ENCODE measurements at regions not wholly inside any gene's neighbourhood (a gene's known extent, or its start where the extent isn't known, plus 50 kb on each side); places are given as distances from the start of the nearest gene placed in this dataset.

DNA sequence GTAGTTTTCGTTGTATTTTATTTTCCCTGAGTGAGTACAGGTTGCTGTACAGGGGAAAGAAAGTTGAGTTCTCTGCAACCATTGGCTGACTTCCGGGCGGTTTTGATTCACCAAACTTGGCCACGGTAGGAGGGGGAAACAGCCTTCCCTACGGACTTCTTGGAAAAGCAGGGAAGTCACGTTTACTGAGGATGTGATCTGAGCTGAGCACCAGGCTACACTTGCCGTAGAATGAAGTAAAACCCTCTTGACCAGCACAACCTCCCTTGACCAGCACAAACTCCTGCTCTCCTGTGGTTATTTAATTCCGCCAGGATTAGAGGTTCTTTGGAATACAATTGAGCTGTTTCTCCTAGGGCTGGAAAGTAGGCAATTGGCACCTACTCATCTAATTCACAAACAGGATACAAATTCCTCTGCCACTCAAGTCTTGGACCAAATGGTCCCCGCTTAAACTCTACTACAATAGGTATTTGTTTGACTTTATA, 242.0 kb upstream of the RBFOX1 start:
- DNase-seq: no peak

DNA sequence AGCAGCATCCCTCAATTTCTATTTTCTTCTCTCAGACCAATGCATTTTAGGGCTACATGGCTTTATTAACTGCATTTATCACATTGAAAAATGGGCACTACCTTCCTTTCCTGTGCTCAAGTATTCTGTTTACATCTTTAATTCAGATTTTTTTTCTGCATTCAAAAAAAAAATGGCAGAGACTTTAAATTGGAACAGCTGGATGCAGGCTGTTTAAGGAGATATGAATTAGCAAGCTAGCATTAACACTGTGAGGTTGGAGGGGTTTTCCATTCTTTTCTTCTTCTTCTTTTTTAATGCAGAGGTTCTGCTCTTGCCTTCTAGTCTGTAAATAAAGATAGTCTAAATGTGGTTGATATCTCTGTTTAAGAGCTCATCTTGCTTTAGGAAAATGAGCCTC, 242.9 kb upstream of the RBFOX1 start:
- no peak for DNase-seq

DNA sequence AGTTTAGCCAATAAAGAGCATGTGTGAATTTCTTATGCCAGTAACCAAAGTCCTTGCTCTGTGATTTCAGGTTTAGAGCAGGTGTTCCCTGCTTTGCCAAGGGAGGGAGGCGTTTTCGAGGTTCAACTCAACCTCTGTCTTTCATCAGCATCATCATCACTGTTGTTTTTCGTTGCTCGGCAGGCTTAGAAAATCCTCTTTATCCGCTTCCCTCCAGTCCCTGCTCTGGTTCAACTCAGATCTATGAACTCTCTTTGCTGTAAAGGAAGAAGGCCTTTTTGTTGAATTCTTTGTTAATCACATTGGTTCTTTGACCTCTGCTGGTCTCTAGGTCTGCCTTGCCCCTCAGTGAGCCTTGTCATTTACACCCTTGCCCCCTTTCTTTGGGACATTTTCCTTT, 243.9 kb upstream of the RBFOX1 start:
- no peak for DNase-seq

DNA sequence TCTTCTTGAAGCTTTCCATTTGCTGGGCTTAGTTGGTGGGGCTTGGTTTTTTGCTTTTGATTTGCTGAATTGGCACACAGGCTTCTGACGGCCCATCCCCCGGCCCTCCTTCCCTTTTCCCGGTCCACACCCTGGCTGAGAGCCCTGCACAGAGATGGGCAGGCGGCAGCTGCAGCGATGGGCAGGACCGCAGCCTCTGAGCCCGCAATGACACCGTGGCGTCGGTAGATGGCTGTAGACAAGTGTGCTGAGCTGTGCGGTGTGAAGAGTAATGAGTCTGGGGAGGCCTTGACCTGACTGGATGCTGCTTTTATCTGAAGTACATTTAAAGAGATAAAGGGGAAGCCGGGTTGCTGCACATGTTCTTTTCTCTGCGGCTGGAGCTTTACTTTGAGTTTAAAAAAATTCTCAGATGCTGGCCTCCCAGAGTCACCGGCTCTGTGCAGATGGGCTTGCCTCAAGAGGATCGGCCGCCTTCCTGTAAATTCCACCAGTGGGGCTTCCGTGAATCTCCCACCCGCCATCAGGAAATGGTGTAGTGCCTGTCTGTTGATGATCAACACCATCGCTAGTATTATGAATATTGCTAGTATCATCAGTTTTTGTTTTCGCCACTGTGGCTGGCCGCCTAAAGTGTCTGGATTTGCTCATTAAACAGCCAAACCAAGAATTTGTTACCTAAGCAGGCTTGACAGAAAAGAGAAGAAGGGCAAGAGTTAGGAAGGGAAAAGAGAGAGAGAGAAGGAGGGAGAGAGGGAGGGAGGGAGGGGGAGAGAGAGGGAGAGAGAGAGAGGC, 245.6 kb upstream of the RBFOX1 start:
- no peak for DNase-seq

DNA sequence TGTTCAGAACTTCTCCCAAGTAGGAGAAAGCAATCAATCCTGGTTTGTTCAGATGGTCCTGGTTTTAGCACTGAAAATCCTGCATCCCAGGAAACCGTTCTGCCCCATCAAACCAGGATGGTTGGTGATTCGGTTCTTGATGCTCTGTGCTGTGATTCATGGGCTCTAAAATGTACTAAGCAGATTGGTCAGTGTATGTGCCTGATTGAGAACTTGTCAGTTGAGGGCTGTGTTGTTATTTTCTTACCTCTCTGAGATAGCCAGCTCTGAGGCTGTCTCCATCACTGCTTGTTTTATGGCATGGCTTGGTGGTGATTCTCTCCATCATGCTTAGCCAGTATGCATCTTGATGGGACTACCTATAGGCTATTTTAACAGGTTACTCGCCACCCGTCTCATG, 246.9 kb upstream of the RBFOX1 start:
- DNase-seq: no peak

DNA sequence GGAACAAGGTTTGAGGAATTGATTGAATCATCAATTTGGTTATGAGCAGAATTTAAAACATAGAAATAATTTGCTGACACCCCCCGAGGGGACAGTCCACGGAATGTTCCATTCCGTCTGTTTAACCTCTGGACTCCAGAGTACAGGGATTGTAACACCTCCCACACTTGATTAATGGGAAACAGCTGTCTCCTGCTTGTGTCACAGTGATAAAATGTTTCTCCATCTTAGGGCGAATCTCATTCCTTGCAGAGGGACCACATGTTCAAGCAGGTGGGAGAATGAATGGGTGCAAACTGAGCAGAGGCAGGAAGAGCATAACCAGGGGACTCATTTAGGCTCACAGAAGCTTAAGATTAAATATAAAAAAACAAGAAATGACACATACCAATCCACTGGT, 249.5 kb upstream of the RBFOX1 start:
- no peak for DNase-seq

DNA sequence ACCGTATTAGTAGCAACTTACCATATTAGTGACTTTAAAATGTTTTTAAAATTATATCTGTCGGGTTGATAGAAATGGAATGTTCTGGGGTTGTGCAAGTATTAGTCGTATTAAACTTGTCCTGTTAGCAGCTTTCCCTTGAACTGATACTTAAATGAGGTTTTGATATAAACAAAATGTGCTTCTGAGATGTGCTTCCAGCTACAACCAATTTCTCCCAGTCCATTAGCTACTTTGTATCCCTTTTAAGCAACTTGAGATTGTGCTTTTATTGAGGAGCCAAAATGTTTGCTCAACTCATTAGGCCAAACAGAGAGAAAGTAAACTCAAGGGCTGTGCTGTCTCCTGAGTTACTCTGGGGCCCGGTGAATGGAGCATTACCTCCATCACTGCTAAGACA, 255.0 kb upstream of the RBFOX1 start:
- DNase-seq: no peak

DNA sequence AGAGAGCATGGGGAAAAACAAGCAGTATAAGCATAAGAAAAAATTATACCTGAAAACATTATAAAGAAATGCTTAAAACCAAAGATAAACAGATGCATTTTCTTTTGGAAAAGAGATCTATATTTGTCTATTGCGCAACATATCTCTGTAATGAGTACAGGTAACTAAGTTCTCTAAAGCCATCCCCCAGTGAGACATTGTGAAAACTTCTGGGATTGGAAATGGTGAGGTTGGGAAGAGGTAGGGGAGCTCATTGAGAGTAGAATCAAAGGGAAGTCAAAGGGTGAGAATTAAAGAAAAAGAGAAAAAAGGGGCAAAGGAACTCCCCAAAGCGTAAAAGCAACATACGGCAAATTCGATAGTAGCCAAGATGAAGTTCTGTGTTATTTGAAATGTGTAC, 257.9 kb upstream of the RBFOX1 start:
- DNase-seq: no peak

DNA sequence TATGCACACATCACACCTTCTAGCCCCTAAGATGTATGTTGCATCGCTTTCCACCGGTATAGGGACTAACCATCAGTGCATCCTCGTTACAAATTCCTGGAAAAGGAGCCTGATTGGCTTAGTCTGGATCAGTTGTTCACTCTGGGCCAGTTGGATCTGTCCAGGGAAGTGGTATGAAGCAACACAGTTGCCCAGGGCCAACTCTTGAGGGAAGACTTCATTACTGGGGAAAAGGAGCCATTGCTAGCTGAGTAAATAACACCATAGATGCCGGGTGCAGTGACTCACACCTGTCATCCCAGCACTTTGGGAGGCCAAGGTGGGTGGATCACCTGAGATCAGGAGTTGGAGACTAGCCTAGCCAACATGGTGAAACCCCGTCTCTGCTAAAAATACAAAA, 275.2 kb upstream of the RBFOX1 start:
- no peak for DNase-seq

DNA sequence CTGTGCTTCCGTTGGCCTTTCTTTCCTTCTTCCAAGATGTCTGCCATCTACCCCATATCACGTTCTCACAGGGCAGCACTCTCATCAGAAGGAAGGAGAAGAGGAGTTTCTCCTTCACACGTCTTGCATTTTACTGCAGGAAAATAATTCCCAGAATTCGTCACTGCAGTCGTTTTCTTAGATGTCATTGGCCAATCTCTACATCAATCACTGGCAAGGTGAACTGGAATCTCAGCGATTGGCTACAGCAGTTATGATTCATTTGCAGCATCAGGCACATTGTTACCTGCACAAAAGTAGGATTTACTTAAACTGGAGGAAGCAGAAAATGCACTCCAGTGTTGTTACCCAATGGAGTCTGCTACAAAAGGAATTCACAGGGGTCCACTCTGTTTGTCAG, 277.2 kb upstream of the RBFOX1 start:
- DNase-seq: no peak

DNA sequence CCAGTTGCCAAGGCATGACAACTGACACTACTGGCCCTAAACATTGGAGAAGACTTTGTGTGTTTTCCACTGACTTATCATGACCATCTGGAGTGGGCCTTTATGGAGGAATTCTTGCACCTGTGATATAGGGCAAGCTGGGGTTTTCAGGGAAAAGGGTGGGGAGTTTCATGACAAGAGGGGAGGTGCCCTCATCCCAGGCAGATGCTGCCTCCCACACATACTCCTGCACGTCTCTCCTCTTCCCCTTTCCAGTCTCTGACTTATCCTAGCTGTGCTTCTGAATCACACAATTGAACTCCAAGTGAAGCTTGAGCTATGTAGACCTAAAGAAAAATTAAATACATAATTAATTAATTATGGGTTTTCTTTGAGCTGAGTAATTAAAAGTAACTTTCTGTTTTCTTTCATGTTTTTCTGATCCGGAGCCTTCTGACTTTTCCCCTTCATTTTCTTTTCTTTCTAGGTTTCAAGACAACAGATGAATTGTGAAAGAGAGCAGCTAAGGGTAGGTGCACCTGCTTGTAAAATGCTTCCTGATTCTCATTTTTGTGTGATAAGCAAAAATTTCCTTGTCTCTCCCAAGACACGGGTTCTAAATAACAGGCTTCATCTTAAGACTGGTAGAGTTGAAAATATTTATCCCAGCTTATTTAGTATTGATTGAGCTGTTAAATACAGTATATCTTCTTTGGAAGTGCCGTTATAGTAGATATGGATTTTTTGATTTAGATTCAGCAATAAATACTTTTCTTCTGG, 280.9 kb upstream of the RBFOX1 start:
- DNase-seq: no peak

DNA sequence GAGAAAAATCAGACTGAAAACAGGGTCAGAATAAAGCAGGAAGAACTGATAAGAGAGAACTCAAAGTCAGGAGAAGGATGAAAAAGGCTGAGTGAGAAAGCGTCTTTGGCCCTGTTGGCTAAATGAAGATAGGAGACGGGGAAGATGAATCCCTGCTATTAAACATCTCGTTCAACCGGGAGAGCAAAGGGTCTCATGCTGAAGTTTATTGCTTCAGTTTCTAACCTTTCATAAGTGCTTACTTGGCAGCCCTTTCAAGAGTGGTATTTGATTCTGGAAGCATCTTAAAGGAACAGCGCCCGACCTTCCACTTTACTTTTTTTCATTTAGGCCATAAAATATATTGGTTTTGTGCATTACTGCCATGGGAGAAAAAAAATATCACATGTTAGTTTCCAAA, 288.3 kb upstream of the RBFOX1 start:
- no peak for DNase-seq

DNA sequence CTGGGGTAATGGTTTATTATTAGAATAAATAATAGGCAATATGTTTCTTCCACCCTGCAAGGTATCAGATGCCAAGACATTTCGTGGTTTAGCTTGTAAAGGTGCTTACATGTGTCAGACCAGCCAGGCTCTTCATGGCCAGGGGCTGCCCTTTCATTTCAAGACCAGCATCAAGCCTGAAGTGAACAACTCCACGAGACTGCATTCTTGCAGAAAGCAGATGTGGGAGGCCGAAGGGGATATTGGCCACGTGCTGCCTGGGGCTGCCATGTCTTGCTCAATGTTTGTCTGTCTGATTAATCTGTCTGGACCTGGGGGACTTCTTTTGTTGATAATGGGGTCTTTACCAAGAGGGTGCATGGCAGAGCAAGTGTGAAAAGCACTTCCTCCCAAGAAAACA, 294.2 kb upstream of the RBFOX1 start:
- DNase-seq: no peak

DNA sequence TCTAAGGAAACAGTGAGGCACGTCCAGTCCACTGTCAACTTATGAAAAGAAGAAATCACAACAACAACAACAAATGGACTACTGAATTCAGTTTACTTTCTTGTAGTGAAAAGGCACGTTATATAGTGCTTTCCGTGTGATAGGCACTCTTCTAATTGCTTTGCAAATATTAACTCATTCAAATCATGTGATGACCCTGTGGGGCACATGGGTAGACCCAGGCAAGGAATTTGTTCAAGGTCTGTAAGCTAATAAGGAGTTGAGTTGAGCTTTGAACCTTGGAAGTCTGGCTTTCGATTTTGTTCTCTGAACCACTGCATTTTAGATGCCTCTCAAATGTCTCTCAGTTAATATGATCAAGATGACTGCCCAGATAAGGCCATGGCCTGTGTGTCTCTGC, 295.1 kb upstream of the RBFOX1 start:
- no peak for DNase-seq

DNA sequence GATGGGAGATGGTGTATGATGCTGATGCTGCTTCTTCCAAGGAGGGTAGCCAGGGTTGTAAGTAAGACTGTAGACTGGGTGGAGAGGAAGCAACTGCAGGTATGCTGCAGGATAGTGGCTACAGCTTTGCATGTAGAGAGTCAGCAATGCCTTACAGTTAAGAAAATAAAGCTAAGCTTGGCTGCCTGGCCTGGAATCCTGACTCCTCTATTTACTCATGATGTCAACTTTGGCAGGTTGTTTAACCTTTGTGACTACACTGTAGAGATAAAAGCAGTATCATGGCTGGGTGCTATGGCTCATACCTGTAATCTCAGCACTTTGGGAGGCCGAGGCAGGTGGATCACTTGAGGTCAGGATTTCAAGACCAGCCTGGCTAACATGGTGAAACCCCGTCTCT, 301.6 kb upstream of the RBFOX1 start:
- DNase-seq: no peak

DNA sequence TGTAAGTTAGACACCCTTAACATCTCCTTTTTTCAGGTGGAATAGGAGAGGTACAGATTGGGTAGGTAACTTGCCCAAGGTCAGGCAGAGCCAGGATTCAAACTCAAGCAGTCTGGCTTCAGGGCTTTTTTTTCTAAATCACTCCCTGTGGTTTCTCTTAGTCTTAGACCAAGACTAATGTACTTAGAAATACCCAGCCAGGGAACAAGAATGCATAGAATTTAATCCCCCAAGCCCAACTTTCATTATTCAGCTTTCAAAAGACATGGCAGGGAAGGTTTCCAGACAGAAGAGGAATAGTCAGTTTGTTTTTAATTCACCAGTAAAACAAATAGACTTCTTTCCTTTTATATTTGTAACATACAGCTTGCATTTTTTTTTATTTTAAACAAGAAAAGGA, 305.2 kb upstream of the RBFOX1 start:
- DNase-seq: no peak

DNA sequence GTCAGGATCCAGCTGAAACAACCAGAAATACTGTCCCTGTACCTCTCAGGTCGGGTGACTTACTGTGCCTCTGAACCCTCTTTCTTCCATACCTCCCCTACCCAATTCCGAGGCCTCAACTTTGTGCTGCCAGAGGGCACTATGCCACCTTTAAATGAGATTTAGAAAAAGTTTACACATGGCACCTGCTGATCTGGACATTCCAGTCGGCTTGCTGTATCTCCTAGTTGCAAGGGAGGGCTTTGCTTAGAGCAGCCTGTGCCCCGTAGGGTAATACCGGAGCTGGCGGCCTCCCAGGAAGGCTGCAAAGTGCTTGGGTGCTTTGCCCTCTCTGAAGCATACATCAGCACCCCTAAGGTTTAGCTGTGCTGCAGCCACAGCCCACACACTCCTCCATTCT, 306.0 kb upstream of the RBFOX1 start:
- DNase-seq: no peak

DNA sequence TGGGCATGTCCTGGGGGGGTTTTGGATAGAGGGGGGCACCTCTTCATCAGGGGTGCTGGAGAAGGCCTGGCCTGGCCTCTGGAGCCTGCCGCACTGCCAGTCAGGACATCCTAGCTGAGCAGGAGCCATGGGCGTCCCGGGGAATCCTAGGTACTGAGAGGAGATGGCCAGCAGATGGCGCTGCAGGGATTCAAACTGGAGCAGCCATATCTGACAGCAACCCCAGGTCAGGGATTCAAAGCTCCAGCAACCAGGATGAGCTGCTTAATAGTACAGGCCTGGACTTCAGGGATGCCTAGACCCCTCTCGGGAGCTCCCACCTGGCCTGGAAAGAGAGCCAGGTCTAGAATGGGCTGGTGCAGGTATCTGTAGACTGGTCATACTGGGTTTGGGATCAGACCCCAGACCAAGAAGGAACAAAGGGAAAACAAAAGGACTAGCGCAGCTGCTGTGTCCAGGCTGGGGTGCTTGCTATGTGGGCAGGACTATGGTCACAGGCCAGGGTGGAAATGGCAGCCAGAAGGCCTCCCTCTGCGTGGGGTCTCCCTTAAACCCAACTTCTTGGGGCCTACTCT, 306.9 kb upstream of the RBFOX1 start:
- DNase-seq: no peak

DNA sequence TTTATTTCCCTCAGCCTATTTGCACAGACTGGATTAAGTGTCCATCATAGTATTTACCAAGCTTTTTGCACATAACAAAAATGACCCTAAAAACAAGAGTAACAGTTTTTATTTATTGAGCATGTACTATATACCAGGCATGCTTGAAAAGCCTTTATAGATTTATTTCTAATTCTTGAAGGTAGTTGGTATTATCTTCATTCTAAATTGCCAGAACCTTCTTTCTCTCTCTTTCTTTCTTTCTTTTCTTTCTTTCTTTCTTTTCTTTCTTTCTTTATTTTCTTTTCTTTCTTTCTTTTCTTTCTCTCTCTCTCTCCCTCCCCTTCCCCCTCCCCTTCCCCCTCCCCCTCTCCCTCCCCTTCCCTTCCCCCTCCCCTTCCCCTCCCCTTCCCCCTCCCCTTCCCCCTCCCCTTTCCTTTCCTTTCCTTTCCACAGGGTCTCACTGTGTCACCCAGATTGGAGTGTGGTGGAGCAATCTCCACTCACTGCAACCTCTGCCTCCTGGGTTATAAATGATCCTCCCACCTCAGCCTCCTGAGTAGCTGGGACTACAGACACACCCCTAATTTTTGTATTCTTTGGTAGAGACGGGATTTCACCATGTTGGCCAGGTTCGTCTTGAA, 310.9 kb upstream of the RBFOX1 start:
- DNase-seq: no peak

DNA sequence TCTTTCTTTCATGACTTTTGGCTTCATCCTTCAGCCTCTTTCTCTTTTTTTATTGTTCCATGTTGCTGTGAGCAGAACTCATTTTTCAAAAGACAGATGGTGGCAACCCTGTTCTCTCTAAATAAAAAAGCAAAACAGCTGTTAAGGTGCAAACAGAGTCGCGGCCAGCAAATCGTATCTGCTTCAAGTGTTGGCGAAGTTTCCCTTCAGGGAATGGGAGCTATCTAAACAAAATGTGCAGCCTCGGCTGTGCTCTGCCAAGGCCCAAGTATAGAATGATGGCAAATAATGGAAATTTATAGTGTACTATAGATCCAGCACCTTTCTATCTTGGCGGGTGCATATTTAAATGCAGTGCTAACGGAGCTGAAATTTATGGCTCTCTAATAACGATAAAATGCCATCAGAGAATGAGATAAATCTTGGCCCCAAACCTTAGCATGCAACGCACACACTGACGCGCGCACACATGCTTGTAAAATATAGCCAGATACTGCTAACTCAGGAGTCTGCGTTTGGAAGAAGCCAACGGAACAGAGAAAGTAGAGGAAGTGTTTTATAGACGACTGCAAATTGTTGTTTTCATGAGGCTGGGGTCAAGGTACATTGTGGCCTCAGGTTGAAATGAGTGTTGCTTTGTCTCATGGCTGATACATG, 315.5 kb upstream of the RBFOX1 start:
- DNase-seq: no peak

DNA sequence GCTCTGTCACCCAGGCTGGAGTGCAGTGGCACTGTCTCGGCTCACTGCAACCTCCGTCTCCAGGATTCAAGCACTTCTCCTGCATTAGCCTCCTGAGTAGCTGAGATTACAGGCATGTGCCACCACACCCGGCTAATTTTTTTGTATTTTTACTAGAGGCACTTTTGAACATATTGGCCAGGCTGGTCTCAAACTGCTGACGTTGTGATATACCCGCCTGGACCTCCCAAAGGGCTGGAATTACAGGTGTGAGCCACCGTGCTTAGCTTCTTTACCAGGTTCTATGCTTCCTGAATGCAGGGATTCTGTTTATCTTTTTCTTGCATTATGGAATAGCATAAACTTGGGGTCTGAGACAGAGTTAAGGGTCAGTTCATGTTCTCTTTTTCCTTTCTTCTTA, 317.9 kb upstream of the RBFOX1 start:
- DNase-seq: no peak

DNA sequence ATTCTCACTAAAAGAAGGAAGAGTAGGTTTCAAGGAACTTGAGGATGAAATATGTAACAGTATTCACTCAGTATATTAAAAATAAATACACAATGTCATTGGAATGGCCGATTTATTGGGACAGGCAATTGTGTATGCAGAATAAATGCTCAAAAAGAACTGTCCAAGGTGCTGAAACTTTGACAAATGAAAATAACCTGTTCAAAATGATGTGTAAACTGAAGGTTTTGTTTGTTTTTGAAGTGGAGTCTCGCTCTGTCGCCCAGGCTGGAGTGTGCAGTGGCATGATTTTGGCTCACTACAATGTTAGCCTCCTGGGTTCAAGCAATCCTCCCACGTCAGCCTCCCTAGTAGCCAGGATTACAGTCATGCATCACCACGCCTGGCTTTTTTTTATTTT, 318.7 kb upstream of the RBFOX1 start:
- DNase-seq: no peak

DNA sequence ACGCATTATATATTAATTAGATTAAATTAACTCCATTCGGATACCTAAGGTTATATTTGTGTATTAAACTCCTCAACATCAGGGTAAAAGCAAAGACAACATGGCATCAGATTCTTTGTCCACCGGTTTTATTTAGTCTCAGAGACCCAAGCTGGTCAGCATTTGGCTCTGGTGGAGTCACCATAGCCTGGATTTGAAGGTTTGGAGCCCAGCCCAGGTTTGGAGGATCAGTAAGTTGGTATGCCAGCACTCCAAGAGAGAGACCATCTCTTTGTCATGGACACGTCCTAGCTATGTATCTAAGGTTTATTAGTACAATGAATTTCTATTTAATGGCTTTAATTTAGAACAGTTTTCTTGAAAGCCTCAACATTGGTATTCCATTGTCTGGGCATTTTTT, 328.4 kb upstream of the RBFOX1 start:
- no peak for DNase-seq
